ENCODE measurements at regions not wholly inside any gene's neighbourhood (a gene's known extent, or its start where the extent isn't known, plus 50 kb on each side); places are given as distances from the start of the nearest gene placed in this dataset.

DNA sequence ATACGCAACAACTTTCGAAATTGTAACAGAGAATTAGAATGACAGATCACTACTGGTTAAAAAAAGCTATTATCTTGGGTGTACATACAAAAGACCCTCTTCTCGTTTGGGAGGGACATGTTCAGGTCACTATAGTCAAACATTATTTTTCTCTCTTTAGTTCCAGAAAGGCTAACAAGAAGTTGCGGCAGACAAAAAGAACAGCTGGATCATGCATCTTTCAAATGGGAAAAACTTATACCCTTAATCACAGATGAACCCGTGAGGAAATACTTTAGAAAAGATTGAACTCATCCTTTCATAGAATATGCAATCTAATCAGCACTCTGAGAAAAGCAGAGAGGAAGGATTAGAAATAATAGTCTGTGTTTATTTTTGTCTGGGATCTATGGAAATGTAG is 72.5 kb downstream of the EVX1 start:
- Histone ChIP-seq H3K27ac (no peak overlapping the region), H3K4me3 (no peak overlapping the region)
- no peak for TF ChIP-seq CTCF (IDR thresholded peaks at IDR 0.05)
- DNase-seq (ENCODE audit: low spot score) = no peak

DNA sequence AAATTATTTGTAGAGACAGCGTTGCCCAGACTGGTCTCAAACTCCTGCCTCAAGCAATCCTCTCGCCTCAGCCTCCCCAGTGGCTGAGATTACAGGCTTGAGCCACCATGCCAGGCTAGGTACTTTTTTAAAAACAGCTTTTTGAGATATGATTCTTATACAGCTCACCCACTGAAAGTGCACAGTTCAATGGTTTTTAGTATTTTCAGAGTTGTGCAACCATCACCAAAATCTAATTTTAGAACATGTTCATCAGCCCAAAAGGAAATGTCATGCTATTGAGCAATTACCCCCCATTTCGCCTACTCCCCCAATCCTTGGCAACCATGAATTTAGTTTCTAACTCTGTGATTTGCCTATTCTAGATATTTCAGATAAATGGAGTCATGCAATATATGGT is 73.7 kb downstream of the EVX1 start:
- H3K27ac ChIP-seq = no peak overlapping the region
- TF ChIP-seq CTCF (IDR thresholded peaks at IDR 0.05) = no peak
- no peak overlapping the region for H3K4me3 ChIP-seq
- no peak for DNase-seq (ENCODE audit: low spot score)

DNA sequence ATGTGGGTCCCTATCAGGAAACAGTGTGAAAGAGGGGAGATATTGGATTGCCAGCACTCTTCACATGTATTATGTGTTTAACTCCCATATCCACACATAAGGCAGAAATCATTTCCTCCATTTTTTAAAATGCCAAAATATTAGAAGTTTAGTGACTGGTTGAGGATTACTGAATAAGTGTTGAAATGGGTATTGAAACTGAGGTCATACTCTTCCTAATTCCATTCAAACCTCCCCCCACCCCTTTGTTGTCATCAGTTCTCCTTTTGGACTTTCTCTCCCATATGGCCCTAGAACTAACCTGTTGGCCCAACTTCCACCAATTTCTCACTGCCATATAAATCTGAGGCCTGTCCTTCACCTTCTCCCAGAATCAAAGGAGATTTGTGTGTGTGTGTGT is 81.6 kb downstream of the EVX1 start:
- Histone ChIP-seq H3K4me3 (no peak overlapping the region), H3K27ac (no peak overlapping the region)
- DNase-seq (ENCODE audit: low spot score) = no peak
- no peak for TF ChIP-seq CTCF (IDR thresholded peaks at IDR 0.05)

DNA sequence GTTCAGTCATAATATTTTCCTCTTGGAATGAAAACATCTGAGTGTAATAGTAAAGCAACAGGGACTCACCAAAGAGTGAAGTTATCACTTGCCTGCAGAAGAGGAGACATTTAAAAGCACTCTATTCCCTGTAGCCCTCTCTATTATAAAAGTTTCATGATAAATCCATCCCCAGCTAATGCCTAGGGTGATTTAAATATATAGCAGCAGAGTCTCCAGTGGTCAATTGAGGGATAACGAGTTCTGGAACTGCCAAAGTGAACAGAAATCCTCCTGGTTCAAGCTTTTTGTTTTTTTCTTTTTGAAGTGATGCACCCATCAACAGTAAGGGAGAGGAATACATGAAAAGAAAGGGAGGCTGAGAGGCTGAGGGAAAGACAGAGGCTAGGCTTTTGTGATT is 87.3 kb downstream of the EVX1 start:
- H3K27ac ChIP-seq = no peak overlapping the region
- no peak for TF ChIP-seq CTCF (IDR thresholded peaks at IDR 0.05)
- H3K4me3 ChIP-seq = no peak overlapping the region
- no peak for DNase-seq (ENCODE audit: low spot score)

DNA sequence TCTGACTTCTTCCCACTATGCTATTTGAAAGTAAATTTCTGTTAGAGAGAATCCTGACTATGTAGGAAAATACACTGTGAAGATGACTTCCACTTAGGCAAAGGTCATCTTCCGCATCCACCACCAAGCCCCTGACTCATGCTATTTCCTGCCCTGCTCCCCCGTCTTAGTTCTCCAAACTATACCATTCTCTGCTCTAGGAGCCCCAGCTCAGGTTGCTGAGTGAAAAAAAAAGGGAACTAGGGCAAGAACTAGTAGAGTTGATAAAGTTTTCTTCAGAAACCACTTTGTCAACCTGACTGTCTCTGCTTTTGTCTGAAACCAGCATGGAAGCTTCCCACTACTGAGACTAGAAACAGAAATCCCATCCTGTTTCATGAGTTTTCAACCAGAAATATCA is 96.9 kb downstream of the EVX1 start:
- Histone ChIP-seq H3K27ac (no peak overlapping the region), H3K4me3 (no peak overlapping the region)
- no peak for TF ChIP-seq CTCF (IDR thresholded peaks at IDR 0.05)
- DNase-seq (ENCODE audit: low spot score) = no peak

DNA sequence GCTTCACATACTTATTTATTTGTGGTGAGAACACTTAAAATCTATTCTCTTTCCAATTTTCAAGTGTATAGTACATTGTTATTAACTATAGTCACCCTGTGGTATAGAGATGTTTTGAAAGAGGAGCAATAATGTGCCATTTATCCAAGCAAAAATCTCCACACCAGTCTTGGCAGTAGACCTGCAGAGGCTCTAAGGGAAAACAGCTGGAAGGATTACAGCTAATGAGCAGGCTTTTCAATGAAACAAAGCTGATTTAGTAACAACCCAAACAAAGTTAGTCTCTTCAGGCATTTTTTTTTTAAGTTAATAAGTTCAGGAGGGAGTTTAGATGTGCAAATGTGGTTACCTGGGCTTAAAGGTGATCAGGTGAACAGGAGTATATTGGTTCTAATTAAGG is 101.9 kb downstream of the EVX1 start:
- no peak for TF ChIP-seq CTCF (IDR thresholded peaks at IDR 0.05)
- Histone ChIP-seq H3K27ac (no peak overlapping the region), H3K4me3 (no peak overlapping the region)
- DNase-seq (ENCODE audit: low spot score) = no peak

DNA sequence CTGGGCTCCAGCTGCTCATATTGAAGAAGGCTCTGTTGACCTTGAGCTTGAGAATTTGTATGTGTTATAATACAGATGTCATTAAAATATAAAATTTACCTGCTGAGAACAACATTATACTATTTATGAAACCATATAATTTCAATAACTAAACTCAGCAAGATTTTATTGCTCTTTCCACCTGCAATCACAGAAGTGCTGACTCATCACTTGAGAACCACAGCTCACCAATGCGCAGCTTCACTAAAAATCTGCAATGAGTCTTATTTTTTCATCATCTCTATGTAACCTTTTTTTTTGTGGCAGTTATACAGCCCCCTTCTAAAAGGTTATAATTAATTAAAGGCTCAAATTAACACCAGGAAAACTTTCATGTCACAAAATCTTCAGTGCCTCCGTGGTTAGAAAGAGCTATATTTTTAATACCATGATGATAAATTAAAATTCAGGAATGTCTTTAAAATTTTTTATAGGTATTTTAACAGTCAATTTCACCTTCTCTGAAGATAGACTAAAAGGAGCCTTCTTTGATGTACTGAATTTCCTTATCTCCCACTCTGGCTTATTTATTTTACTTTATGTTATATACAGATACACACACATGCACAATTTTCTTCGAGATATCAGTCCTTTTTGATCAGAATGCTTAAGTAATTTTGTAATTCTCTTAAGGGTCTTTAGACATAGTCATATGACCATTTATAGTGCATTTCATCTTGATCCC is 102.7 kb downstream of the EVX1 start:
- no peak for DNase-seq (ENCODE audit: low spot score)

More for the DNA sequence above, 102.7 kb downstream of the EVX1 start:
- no peak for TF ChIP-seq CTCF (IDR thresholded peaks at IDR 0.05)
- no peak overlapping the region for H3K4me3 ChIP-seq
- H3K27ac ChIP-seq = no peak overlapping the region

All from coronary artery (tissue), 2 donors.